ENCODE measurements at regions not wholly inside any gene's neighbourhood (a gene's known extent, or its start where the extent isn't known, plus 50 kb on each side); places are given as distances from the start of the nearest gene placed in this dataset.
"Not testable (repeated sequence)": the region's sequence is repeated elsewhere in the genome, so short reads cannot be mapped to it uniquely, and the experiment has no call there.

DNA sequence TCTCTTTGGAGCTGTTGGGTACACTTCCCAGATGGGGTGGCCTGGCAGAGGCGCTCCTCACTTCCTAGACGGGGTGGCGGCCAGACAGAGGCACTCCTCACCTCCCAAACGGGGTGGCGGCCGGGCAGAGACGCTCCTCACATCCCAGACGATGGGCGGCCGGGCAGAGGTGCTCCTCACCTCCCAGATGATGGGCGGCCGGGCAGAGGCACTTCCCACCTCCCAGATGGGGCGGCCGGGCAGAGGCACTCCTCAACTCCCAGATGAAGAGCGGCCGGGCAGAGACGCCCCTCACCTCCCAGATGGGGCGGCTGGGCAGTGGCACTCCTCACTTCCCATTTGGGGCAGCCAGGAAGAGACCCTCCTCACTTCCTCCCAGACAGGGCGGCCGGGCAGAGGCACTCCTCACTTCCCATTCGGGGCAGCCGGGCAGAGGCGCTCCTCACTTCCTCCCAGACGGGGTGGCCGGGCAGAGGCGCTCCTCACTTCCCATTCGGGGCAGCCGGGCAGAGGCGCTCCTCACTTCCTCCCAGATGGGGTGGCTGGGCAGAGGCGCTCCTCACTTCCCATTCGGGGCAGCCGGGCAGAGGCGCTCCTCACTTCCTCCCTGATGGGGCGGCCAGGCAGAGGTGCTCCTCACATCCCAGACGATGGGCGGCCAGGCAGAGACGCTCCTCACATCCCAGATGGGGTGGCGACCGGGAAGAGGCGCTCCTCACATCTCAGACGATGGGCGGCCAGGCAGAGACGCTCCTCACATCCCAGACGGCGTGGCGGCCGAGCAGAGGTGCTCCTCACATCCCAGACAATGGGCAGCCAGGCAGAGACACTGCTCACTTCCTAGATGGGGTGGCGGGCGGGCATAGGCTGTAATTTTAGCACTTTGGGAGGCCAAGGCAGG lies 105.3 kb downstream of the ERMARD start:
- H2BK120ac ChIP-seq (ENCODE audit: low read depth, low read length); H3K4me2 ChIP-seq (ENCODE audit: insufficient read depth, low read length, poor library complexity, severe bottlenecking); H3K27me3 ChIP-seq (ENCODE audit: control insufficient read depth in 3 of 3, insufficient read depth in 3 of 3, low read depth in 1 of 3, low read length in 3 of 3); H3K9ac ChIP-seq (ENCODE audit: low read depth, low read length, poor library complexity); H2BK15ac ChIP-seq (ENCODE audit: low read length); H3K23ac ChIP-seq (ENCODE audit: low read depth, low read length, poor library complexity); H3K36me3 ChIP-seq (replicated peaks in 1 of 2; ENCODE audit: control insufficient read depth in 2 of 2, insufficient read depth in 2 of 2, low read length in 2 of 2); H4K91ac ChIP-seq (ENCODE audit: low read depth, low read length, poor library complexity); H2AK5ac ChIP-seq (ENCODE audit: low read depth, low read length); H2BK12ac ChIP-seq (ENCODE audit: low read length); H3K4me1 ChIP-seq (ENCODE audit: control insufficient read depth in 2 of 2, insufficient read depth in 1 of 2, low read depth in 1 of 2, low read length in 2 of 2); H4K8ac ChIP-seq (ENCODE audit: low read depth, low read length); H3K9me3 ChIP-seq (replicated peaks in 1 of 2; ENCODE audit: control insufficient read depth in 2 of 2, insufficient read depth in 1 of 2, low read depth in 1 of 2, low read length in 2 of 2); H3K18ac ChIP-seq (ENCODE audit: low read length); H3K4me3 ChIP-seq (ENCODE audit: low read length in 2 of 2); H3K14ac ChIP-seq (ENCODE audit: low read length); H3K4ac ChIP-seq (ENCODE audit: low read length); H3K79me1 ChIP-seq (ENCODE audit: low read depth, low read length); H2BK5ac ChIP-seq (ENCODE audit: low read length); H3K27ac ChIP-seq (replicated peaks; ENCODE audit: low read length); DNase-seq (ENCODE audit: low spot score); H2AFZ ChIP-seq (ENCODE audit: low read length): not testable (repeated sequence)
- no CpG with 5 or more reads among the region's 49 CpGs for WGBS, 2 donors (ENCODE audit: extremely low coverage in 2 of 2, insufficient read length in 2 of 2, insufficient replicate concordance in 1 of 2)

- H3K4me1 ChIP-seq (ENCODE audit: control insufficient read depth in 2 of 2, insufficient read depth in 1 of 2, low read depth in 1 of 2, low read length in 2 of 2), result peaks cover 0 to 2% of the 10 kb centered on the region in 2 donors
- no peak overlapping the region for H2BK12ac ChIP-seq (ENCODE audit: low read length)
- no peak overlapping the region for H3K27ac ChIP-seq (replicated peaks; ENCODE audit: low read length)
- H3K4me2 ChIP-seq (ENCODE audit: insufficient read depth, low read length, poor library complexity, severe bottlenecking), result no peak overlapping the region
- no peak overlapping the region for H2AK5ac ChIP-seq (ENCODE audit: low read depth, low read length)
- peaks cover 0 to 8% (median 0%) of the 10 kb centered on the region in 3 experiments for H3K27me3 ChIP-seq (ENCODE audit: control insufficient read depth in 3 of 3, insufficient read depth in 3 of 3, low read depth in 1 of 3, low read length in 3 of 3)
- no peak overlapping the region for H3K18ac ChIP-seq (ENCODE audit: low read length)
- no peak overlapping the region for H3K14ac ChIP-seq (ENCODE audit: low read length)
- H4K91ac ChIP-seq (ENCODE audit: low read depth, low read length, poor library complexity), result no peak overlapping the region
- no peak overlapping the region for H2BK5ac ChIP-seq (ENCODE audit: low read length)
- H3K4ac ChIP-seq (ENCODE audit: low read length), result no peak overlapping the region
- H3K9ac ChIP-seq (ENCODE audit: low read depth, low read length, poor library complexity), result no peak overlapping the region
- no peak for DNase-seq (ENCODE audit: low spot score)
- no peaks in the 10 kb centered on the region for H3K79me1 ChIP-seq (ENCODE audit: low read depth, low read length)
- H2BK15ac ChIP-seq (ENCODE audit: low read length), result no peak overlapping the region
- H3K23ac ChIP-seq (ENCODE audit: low read depth, low read length, poor library complexity), result no peak overlapping the region
- peaks cover 6 to 7% of the 10 kb centered on the region in 2 donors for H3K9me3 ChIP-seq (replicated peaks in 1 of 2; ENCODE audit: control insufficient read depth in 2 of 2, insufficient read depth in 1 of 2, low read depth in 1 of 2, low read length in 2 of 2)
- no peaks in the 10 kb centered on the region for H3K36me3 ChIP-seq (replicated peaks in 1 of 2; ENCODE audit: control insufficient read depth in 2 of 2, insufficient read depth in 2 of 2, low read length in 2 of 2)
- H3K4me3 ChIP-seq (ENCODE audit: low read length in 2 of 2), result no peak overlapping the region
- no peak overlapping the region for H4K8ac ChIP-seq (ENCODE audit: low read depth, low read length)
- H2AFZ ChIP-seq (ENCODE audit: low read length), result no peak overlapping the region
- no peak overlapping the region for H2BK120ac ChIP-seq (ENCODE audit: low read depth, low read length)
- no CpG with 5 or more reads among the region's 4 CpGs for WGBS, 2 donors (ENCODE audit: extremely low coverage in 2 of 2, insufficient read length in 2 of 2, insufficient replicate concordance in 1 of 2)
These were observed 103.4 kb downstream of the ERMARD start for GRCh38 chr6:169854813-169855212.

- no peak overlapping the region for H4K91ac ChIP-seq (ENCODE audit: low read depth, low read length, poor library complexity)
- H2BK12ac ChIP-seq (ENCODE audit: low read length), result no peak overlapping the region
- peaks cover 6 to 7% of the 10 kb centered on the region in 2 donors for H3K9me3 ChIP-seq (replicated peaks in 1 of 2; ENCODE audit: control insufficient read depth in 2 of 2, insufficient read depth in 1 of 2, low read depth in 1 of 2, low read length in 2 of 2)
- H3K79me1 ChIP-seq (ENCODE audit: low read depth, low read length), result no peaks in the 10 kb centered on the region
- DNase-seq (ENCODE audit: low spot score), result no peak
- no peak overlapping the region for H2AFZ ChIP-seq (ENCODE audit: low read length)
- no peak overlapping the region for H2BK15ac ChIP-seq (ENCODE audit: low read length)
- H3K4me3 ChIP-seq (ENCODE audit: low read length in 2 of 2), result no peak overlapping the region
- H2BK5ac ChIP-seq (ENCODE audit: low read length), result no peak overlapping the region
- peaks cover 0 to 2% of the 10 kb centered on the region in 2 donors for H3K4me1 ChIP-seq (ENCODE audit: control insufficient read depth in 2 of 2, insufficient read depth in 1 of 2, low read depth in 1 of 2, low read length in 2 of 2)
- peaks cover 0 to 8% (median 0%) of the 10 kb centered on the region in 3 experiments for H3K27me3 ChIP-seq (ENCODE audit: control insufficient read depth in 3 of 3, insufficient read depth in 3 of 3, low read depth in 1 of 3, low read length in 3 of 3)
- no peak overlapping the region for H3K27ac ChIP-seq (replicated peaks; ENCODE audit: low read length)
- H3K4ac ChIP-seq (ENCODE audit: low read length), result no peak overlapping the region
- no CpG with 5 or more reads among the region's 12 CpGs for WGBS, 2 donors (ENCODE audit: extremely low coverage in 2 of 2, insufficient read length in 2 of 2, insufficient replicate concordance in 1 of 2)
- no peak overlapping the region for H3K4me2 ChIP-seq (ENCODE audit: insufficient read depth, low read length, poor library complexity, severe bottlenecking)
- H2BK120ac ChIP-seq (ENCODE audit: low read depth, low read length), result peak overlapping the region; percentile 42
- H3K9ac ChIP-seq (ENCODE audit: low read depth, low read length, poor library complexity), result no peak overlapping the region
- H3K14ac ChIP-seq (ENCODE audit: low read length), result no peak overlapping the region
- peak overlapping the region; percentile 92 for H3K18ac ChIP-seq (ENCODE audit: low read length)
- no peak overlapping the region for H4K8ac ChIP-seq (ENCODE audit: low read depth, low read length)
- peak overlapping the region; percentile 80 for H2AK5ac ChIP-seq (ENCODE audit: low read depth, low read length)
- peak overlapping the region; percentile 67 for H3K23ac ChIP-seq (ENCODE audit: low read depth, low read length, poor library complexity)
- H3K36me3 ChIP-seq (replicated peaks in 1 of 2; ENCODE audit: control insufficient read depth in 2 of 2, insufficient read depth in 2 of 2, low read length in 2 of 2), result no peaks in the 10 kb centered on the region
These were observed 102.8 kb downstream of the ERMARD start for GRCh38 chr6:169854083-169854725.
